OCI-LY7 (cell line): ENCODE measurements at regions not wholly inside any gene's neighbourhood (a gene's known extent, or its start where the extent isn't known, plus 50 kb on each side); places are given as distances from the start of the nearest gene placed in this dataset.

ENCODE experiments used
- BruUV-seq: library from RNA; stranded (reverse); fragments of 400-500 nt; replicated peaks from 2 replicates; lab custom pipeline; 2021; lab: Mats Ljungman, UMichigan
- CTCF ChIA-PET: fragments of 300-600 bp; sonication (Branson Sonifier 250); formaldehyde crosslinking; loops from one replicate; lab custom pipeline; 2022; ENCODE audit warnings: antibody characterized with exemption; ENCODE audit not compliant: unreplicated experiment; lab: Charles Lee
- POLR2A ChIA-PET: fragments of 300-600 bp; sonication (Branson Sonifier 250); formaldehyde crosslinking; loops from one replicate; lab custom pipeline; 2022; ENCODE audit warnings: antibody characterized with exemption; lab: Charles Lee
- DNase-seq: peaks from one replicate; pipeline ENCODE4 v3.0.0-alpha.2; 2015; ENCODE audit warnings: low spot score
- H2AFZ ChIP-seq: fragments of 200-600 bp; sonication (generic), shearing (Covaris generic); 2 replicates; pipeline ENCODE4 v1.6.1; 2014; ENCODE audit warnings: mild to moderate bottlenecking, antibody characterized with exemption, low read length, moderate library complexity
- H3K27ac ChIP-seq: fragments of 200-600 bp; sonication (generic); 2 replicates; pipeline ENCODE4 v1.5.1; 2014; ENCODE audit warnings: mixed run types, low read depth, mild to moderate bottlenecking, moderate library complexity, low read length, inconsistent platforms; ENCODE audit not compliant: poor library complexity, severe bottlenecking
- H3K36me3 ChIP-seq: fragments of 200-600 bp; sonication (generic); 2 replicates; pipeline ENCODE4 v1.6.1; 2014; ENCODE audit warnings: mild to moderate bottlenecking, antibody characterized with exemption, low read length, moderate library complexity, mixed read lengths; ENCODE audit not compliant: insufficient read depth
- H3K4me1 ChIP-seq: fragments of 200-600 bp; sonication (generic); 2 replicates; pipeline ENCODE4 v1.5.1; 2014; ENCODE audit warnings: mild to moderate bottlenecking, low read length; ENCODE audit not compliant: insufficient read depth, poor library complexity, severe bottlenecking
- H3K4me2 ChIP-seq: fragments of 200-600 bp; sonication (generic); 2 replicates; pipeline ENCODE4 v1.6.1; 2014; ENCODE audit warnings: mild to moderate bottlenecking, low read length
- H3K4me3 ChIP-seq: fragments of 200-600 bp; sonication (generic); 2 replicates; pipeline ENCODE4 v1.5.1; 2014; ENCODE audit warnings: mild to moderate bottlenecking, low read depth, low read length; ENCODE audit not compliant: poor library complexity, severe bottlenecking
- H3K79me2 ChIP-seq: fragments of 200-600 bp; sonication (generic); 2 replicates; pipeline ENCODE4 v1.6.1; 2016; ENCODE audit warnings: low read depth, mild to moderate bottlenecking, low read length, moderate library complexity, mixed read lengths; ENCODE audit not compliant: insufficient read depth
- H3K9me2 ChIP-seq: fragments of 200-600 bp; sonication (generic); 2 replicates; pipeline ENCODE4 v1.6.1; 2016; ENCODE audit warnings: mild to moderate bottlenecking, low read length, mixed read lengths; ENCODE audit not compliant: insufficient read depth
- H3K9me3 ChIP-seq: fragments of 200-600 bp; sonication (generic); 2 replicates; pipeline ENCODE4 v1.6.1; 2014; ENCODE audit warnings: mild to moderate bottlenecking, mixed run types, low read length, mixed read lengths
- H4K20me1 ChIP-seq: fragments of 200-600 bp; sonication (generic); 2 replicates; pipeline ENCODE4 v1.6.1; 2014; ENCODE audit warnings: mild to moderate bottlenecking, antibody characterized with exemption, low read length, moderate library complexity, mixed read lengths; ENCODE audit not compliant: insufficient read depth
- CTCF ChIP-seq: fragments of 200-600 bp; sonication (generic); conservative IDR thresholded peaks from 2 replicates; pipeline ENCODE4 v1.5.1; 2014; ENCODE audit warnings: mild to moderate bottlenecking, antibody characterized with exemption, low read length, moderate library complexity, mixed read lengths
- EZH2phosphoT487 ChIP-seq: fragments of 200-600 bp; sonication (generic); IDR thresholded peaks from 2 replicates; pipeline ENCODE4 v1.6.1; 2018; ENCODE audit warnings: low read depth, borderline replicate concordance, mild to moderate bottlenecking, mixed run types, antibody characterized with exemption, low read length, moderate library complexity, mixed read lengths
- intact Hi-C: fragments of 100-400 bp; cut with micrococcal nuclease; formaldehyde crosslinking; loops from one replicate; pipeline ENCODE4 v1.10.0; 2022; ENCODE audit not compliant: unreplicated experiment

- ChIA-PET POLR2A (interaction anchor here (0.6 to 1.2 kb wide), 2 partner anchors 9 to 327 kb away, joined by 3 to 4 read pairs; no protein-coding TSS in a partner anchor), CTCF (no interaction called here)
- no TSS peak for BruUV-seq
- no peak overlapping the region for H3K4me2 ChIP-seq
- DNase-seq: no peak
- no peaks in the 10 kb centered on the region for H3K36me3 ChIP-seq
- H2AFZ ChIP-seq: no peak overlapping the region
- H3K79me2 ChIP-seq: no peaks in the 10 kb centered on the region
- no peaks in the 10 kb centered on the region for H3K9me3 ChIP-seq
- no peaks in the 10 kb centered on the region for H3K4me1 ChIP-seq
- TF ChIP-seq EZH2phosphoT487 (no peak), CTCF (no peak)
- H4K20me1 ChIP-seq: no peaks in the 10 kb centered on the region
- no peak overlapping the region for H3K4me3 ChIP-seq
- intact Hi-C loops: loop anchor here (10.0 kb wide), 1 partner anchor 166 kb away; no protein-coding TSS in a partner anchor
- H3K9me2 ChIP-seq: no peaks in the 10 kb centered on the region
- no peak overlapping the region for H3K27ac ChIP-seq
These were observed 122.3 kb upstream of the TMEM164 start for GRCh38 chrX:109880629-109881028.

GRCh38 chrX:109886122-109886761 is 116.7 kb upstream of the TMEM164 start:
- TF ChIP-seq CTCF: peak; percentile 78
- no peak for TF ChIP-seq EZH2phosphoT487
- intact Hi-C loops: loop anchor here (5.0 to 10.0 kb wide), 2 partner anchors 171 to 399 kb away; no protein-coding TSS in a partner anchor
- Histone ChIP-seq H3K9me2 (no peaks in the 10 kb centered on the region), H3K4me2 (no peak overlapping the region), H3K79me2 (no peaks in the 10 kb centered on the region), H3K9me3 (no peaks in the 10 kb centered on the region), H2AFZ (no peak overlapping the region), H3K4me1 (peaks cover 12% of the 10 kb centered on the region), H3K4me3 (no peak overlapping the region), H3K36me3 (no peaks in the 10 kb centered on the region), H3K27ac (no peak overlapping the region), H4K20me1 (no peaks in the 10 kb centered on the region)
- BruUV-seq: no TSS peak
- DNase-seq: peak; percentile 35
- ChIA-PET CTCF (no interaction called here), POLR2A (no interaction called here)
